HEK293 (cell line): ENCODE measurements at regions not wholly inside any gene's neighbourhood (a gene's known extent, or its start where the extent isn't known, plus 50 kb on each side); places are given as distances from the start of the nearest gene placed in this dataset.

ENCODE experiments used
- CTCF ChIA-PET: fragments of 350-600 bp; formaldehyde crosslinking; extraction: SDS; loops from one replicate; lab custom pipeline; 2021; ENCODE audit warnings: antibody characterized with exemption; lab: Yijun Ruan, JAX
- POLR2A ChIA-PET: fragments of 300-600 bp; formaldehyde crosslinking; extraction: SDS; loops from one replicate; lab custom pipeline; 2020; ENCODE audit warnings: antibody characterized with exemption, inconsistent platforms; lab: Yijun Ruan, JAX
- H3K27ac ChIP-seq: fragments of 200-500 bp; sonication (Bioruptor generic); 2 replicates; pipeline ENCODE4 v1.5.1; 2014; ENCODE audit warnings: low read depth, low read length, control low read depth, inconsistent platforms; ENCODE audit errors: extremely low read depth
- H3K36me3 ChIP-seq, 2 experiments: fragments of 200-500 bp in 1 of 2; sonication (Bioruptor generic) in 1 of 2; 1 replicate in 1 of 2; 2 replicates in 1 of 2; pipeline ENCODE4 v1.5.1; 2014 to 2017; ENCODE audit warnings: inconsistent platforms in 2 of 2, low read length in 2 of 2; ENCODE audit not compliant: control insufficient read depth in 2 of 2, insufficient read depth in 1 of 2
- H3K4me1 ChIP-seq: fragments of 200-500 bp; sonication (Bioruptor generic); 2 replicates; pipeline ENCODE4 v1.5.1; 2014; ENCODE audit warnings: mild to moderate bottlenecking, low read length, inconsistent platforms; ENCODE audit not compliant: control insufficient read depth, insufficient read depth
- H3K4me3 ChIP-seq: 2 replicates; pipeline ENCODE4 v1.5.1; 2011; ENCODE audit warnings: low read depth, mild to moderate bottlenecking, control low read depth, low read length, moderate library complexity
- H3K9me3 ChIP-seq: fragments of 200-500 bp; sonication (Bioruptor generic); 2 replicates; pipeline ENCODE4 v1.5.1; 2014; ENCODE audit warnings: low read depth, low read length, inconsistent platforms; ENCODE audit not compliant: control insufficient read depth, insufficient read depth
- GLI4 ChIP-seq: fragments of 450-650 bp; formaldehyde crosslinking; IDR thresholded peaks from 2 replicates; pipeline ENCODE4 v1.5.1; 2016; ENCODE audit warnings: missing biosample characterization, missing genetic modification characterization
- KLF8 ChIP-seq: fragments of 450-650 bp; formaldehyde crosslinking; IDR thresholded peaks from 2 replicates; pipeline ENCODE4 v1.5.1; 2016; ENCODE audit warnings: missing biosample characterization, missing genetic modification characterization
- MEIS1 ChIP-seq: sonication (generic); formaldehyde crosslinking; IDR thresholded peaks from 2 replicates; pipeline ENCODE4 v1.8.1; 2022; ENCODE audit warnings: missing genetic modification reagents, mild to moderate bottlenecking, borderline replicate concordance
- OVOL3 ChIP-seq: fragments of 450-650 bp; formaldehyde crosslinking; IDR thresholded peaks from 2 replicates; pipeline ENCODE4 v1.5.1; 2016; ENCODE audit warnings: missing biosample characterization, missing genetic modification characterization
- SP2 ChIP-seq: fragments of 450-650 bp; formaldehyde crosslinking; IDR thresholded peaks from 2 replicates; pipeline ENCODE4 v1.5.1; 2016; ENCODE audit warnings: missing biosample characterization, missing genetic modification characterization
- ZBTB6 ChIP-seq: fragments of 450-650 bp; formaldehyde crosslinking; IDR thresholded peaks from 2 replicates; pipeline ENCODE4 v1.5.1; 2017; ENCODE audit warnings: missing biosample characterization, missing genetic modification characterization
- ZBTB8A ChIP-seq: fragments of 450-650 bp; formaldehyde crosslinking; IDR thresholded peaks from 2 replicates; pipeline ENCODE4 v1.5.1; 2016; ENCODE audit warnings: missing biosample characterization, missing genetic modification characterization
- ZFP3 ChIP-seq: fragments of 450-650 bp; formaldehyde crosslinking; IDR thresholded peaks from 2 replicates; pipeline ENCODE4 v1.5.1; 2016; ENCODE audit warnings: low read depth, missing biosample characterization, missing genetic modification characterization
- ZNF155 ChIP-seq: fragments of 450-650 bp; formaldehyde crosslinking; IDR thresholded peaks from 2 replicates; pipeline ENCODE4 v1.5.1; 2016; ENCODE audit warnings: missing biosample characterization, missing genetic modification characterization
- ZNF19 ChIP-seq: fragments of 450-650 bp; formaldehyde crosslinking; IDR thresholded peaks from 2 replicates; pipeline ENCODE4; 2016; ENCODE audit warnings: missing biosample characterization, missing genetic modification characterization, low read depth
- ZNF239 ChIP-seq: fragments of 450-650 bp; formaldehyde crosslinking; IDR thresholded peaks from 2 replicates; pipeline ENCODE4 v1.5.1; 2016; ENCODE audit warnings: missing biosample characterization, missing genetic modification characterization
- ZNF398 ChIP-seq: fragments of 450-650 bp; formaldehyde crosslinking; IDR thresholded peaks from 2 replicates; pipeline ENCODE4 v1.5.1; 2017; ENCODE audit warnings: missing biosample characterization, missing genetic modification characterization
- ZNF544 ChIP-seq: fragments of 450-650 bp; formaldehyde crosslinking; IDR thresholded peaks from 2 replicates; pipeline ENCODE4 v1.5.0; 2017; ENCODE audit warnings: missing biosample characterization, missing genetic modification characterization
- ZNF777 ChIP-seq: fragments of 450-650 bp; formaldehyde crosslinking; IDR thresholded peaks from 2 replicates; pipeline ENCODE4 v1.5.1; 2017; ENCODE audit warnings: missing biosample characterization, missing genetic modification characterization, borderline replicate concordance
- TF ChIP-seq, protein P1 (sequence below): fragments of 450-650 bp; formaldehyde crosslinking; IDR thresholded peaks from 2 replicates; pipeline ENCODE4 v1.5.1; 2016; ENCODE audit warnings: missing biosample characterization, missing genetic modification characterization
- TF ChIP-seq, protein P2 (sequence below): fragments of 450-650 bp; formaldehyde crosslinking; IDR thresholded peaks from 2 replicates; pipeline ENCODE4 v1.5.1; 2016; ENCODE audit warnings: missing biosample characterization, missing genetic modification characterization
- TF ChIP-seq, protein P3 (sequence below): fragments of 450-650 bp; formaldehyde crosslinking; IDR thresholded peaks from 2 replicates; pipeline ENCODE4 v1.5.1; 2016; ENCODE audit warnings: missing biosample characterization, missing genetic modification characterization
- TF ChIP-seq, protein P4 (sequence below): fragments of 450-650 bp; formaldehyde crosslinking; IDR thresholded peaks from 2 replicates; pipeline ENCODE4 v1.5.1; 2016; ENCODE audit warnings: missing biosample characterization, missing genetic modification characterization

DNA sequence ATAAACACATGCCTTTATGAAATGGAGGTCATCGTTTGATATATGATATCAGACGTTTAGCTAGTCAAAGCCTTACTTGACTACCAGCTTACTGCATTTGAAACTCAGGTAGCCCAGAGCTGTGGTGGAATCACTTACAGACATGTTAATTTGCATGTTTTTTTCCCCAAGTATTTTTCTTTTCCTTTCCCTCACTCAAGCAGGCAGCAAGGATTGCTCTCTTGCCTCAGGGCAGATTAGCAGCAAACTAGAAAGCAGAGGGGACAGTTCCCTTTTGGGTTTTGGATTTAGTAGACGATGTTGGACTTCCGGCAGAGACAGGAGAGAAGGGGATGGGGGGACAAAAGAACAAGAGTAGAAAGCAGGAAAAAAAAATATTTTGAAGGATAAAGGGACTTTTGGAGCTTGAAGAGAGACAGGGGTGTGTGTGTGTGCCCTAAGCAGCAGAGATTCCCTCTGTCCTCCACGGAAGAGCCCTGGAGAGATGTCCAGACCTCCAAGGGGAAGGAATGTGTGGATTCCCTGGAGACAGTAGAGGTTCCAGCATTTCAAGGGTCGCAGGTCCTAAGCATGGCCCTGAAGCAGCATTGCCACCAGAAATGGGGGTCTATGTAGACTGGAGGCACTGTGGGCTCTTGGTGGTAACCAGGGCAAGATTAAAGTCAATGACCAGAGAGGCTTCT is 86.8 kb upstream of the CADPS start:
- Histone ChIP-seq H3K27ac (no peak overlapping the region), H3K4me1 (no peaks in the 10 kb centered on the region), H3K36me3 (no peaks in the 10 kb centered on the region), H3K4me3 (no peak overlapping the region), H3K9me3 (no peaks in the 10 kb centered on the region)
- ChIA-PET POLR2A (no interaction called here), CTCF (no interaction called here)
- TF ChIP-seq ZNF155, result no peak
- TF ChIP-seq, protein P1, sequence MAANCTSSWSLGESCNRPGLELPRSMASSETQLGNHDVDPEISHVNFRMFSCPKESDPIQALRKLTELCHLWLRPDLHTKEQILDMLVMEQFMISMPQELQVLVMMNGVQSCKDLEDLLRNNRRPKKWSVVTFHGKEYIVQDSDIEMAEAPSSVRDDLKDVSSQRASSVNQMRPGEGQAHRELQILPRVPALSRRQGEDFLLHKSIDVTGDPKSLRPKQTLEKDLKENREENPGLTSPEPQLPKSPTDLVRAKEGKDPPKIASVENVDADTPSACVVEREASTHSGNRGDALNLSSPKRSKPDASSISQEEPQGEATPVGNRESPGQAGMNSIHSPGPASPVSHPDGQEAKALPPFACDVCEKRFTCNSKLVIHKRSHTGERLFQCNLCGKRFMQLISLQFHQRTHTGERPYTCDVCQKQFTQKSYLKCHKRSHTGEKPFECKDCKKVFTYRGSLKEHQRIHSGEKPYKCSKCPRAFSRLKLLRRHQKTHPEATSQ (tag by site-specific recombination), result no peak
- no peak for TF ChIP-seq ZFP3 (tag by site-specific recombination)
- TF ChIP-seq ZNF398 (tag by site-specific recombination), result no peak
- no peak for TF ChIP-seq OVOL3 (tag by site-specific recombination)
- no peak for TF ChIP-seq GLI4 (tag by site-specific recombination)
- no peak for TF ChIP-seq ZNF777 (tag by site-specific recombination)
- TF ChIP-seq, all 188 proteins: peak for 0

DNA sequence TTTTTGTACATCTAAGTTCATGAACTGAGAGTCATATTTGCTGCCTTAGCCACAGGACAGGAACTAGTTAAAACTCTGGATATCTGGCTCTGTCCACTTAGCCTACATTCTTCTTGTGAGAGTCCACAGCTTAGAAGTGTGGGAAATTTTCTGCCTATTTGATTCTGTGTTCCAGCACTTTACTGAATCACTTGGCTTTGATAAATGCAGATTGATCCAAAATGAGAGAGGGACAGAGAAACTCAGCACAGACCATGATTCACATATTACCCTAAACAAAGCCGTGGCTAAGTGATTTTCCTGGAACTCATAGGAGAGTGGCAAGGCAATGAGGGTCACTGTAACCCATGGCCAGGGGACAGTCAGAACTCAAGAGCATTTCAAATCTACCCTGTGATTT is 87.5 kb upstream of the CADPS start:
- Histone ChIP-seq H3K36me3 (no peaks in the 10 kb centered on the region), H3K27ac (no peak overlapping the region), H3K9me3 (no peaks in the 10 kb centered on the region), H3K4me3 (no peak overlapping the region), H3K4me1 (no peaks in the 10 kb centered on the region)
- ChIA-PET POLR2A (no interaction called here), CTCF (no interaction called here)
- TF ChIP-seq, protein P2, sequence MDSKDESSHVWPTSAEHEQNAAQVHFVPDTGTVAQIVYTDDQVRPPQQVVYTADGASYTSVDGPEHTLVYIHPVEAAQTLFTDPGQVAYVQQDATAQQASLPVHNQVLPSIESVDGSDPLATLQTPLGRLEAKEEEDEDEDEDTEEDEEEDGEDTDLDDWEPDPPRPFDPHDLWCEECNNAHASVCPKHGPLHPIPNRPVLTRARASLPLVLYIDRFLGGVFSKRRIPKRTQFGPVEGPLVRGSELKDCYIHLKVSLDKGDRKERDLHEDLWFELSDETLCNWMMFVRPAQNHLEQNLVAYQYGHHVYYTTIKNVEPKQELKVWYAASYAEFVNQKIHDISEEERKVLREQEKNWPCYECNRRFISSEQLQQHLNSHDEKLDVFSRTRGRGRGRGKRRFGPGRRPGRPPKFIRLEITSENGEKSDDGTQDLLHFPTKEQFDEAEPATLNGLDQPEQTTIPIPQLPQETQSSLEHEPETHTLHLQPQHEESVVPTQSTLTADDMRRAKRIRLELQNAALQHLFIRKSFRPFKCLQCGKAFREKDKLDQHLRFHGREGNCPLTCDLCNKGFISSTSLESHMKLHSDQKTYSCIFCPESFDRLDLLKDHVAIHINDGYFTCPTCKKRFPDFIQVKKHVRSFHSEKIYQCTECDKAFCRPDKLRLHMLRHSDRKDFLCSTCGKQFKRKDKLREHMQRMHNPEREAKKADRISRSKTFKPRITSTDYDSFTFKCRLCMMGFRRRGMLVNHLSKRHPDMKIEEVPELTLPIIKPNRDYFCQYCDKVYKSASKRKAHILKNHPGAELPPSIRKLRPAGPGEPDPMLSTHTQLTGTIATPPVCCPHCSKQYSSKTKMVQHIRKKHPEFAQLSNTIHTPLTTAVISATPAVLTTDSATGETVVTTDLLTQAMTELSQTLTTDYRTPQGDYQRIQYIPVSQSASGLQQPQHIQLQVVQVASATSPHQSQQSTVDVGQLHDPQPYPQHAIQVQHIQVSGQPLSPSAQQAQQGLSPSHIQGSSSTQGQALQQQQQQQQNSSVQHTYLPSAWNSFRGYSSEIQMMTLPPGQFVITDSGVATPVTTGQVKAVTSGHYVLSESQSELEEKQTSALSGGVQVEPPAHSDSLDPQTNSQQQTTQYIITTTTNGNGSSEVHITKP (tag by site-specific recombination), result no peak
- TF ChIP-seq ZNF544 (no peak), ZNF19 (tag by site-specific recombination) (no peak), SP2 (no peak), ZNF239 (tag by site-specific recombination) (no peak), ZBTB8A (no peak), KLF8 (no peak), ZBTB6 (tag by site-specific recombination) (no peak), MEIS1 (CRISPR knock-in tag) (no peak)
- TF ChIP-seq, protein P3, sequence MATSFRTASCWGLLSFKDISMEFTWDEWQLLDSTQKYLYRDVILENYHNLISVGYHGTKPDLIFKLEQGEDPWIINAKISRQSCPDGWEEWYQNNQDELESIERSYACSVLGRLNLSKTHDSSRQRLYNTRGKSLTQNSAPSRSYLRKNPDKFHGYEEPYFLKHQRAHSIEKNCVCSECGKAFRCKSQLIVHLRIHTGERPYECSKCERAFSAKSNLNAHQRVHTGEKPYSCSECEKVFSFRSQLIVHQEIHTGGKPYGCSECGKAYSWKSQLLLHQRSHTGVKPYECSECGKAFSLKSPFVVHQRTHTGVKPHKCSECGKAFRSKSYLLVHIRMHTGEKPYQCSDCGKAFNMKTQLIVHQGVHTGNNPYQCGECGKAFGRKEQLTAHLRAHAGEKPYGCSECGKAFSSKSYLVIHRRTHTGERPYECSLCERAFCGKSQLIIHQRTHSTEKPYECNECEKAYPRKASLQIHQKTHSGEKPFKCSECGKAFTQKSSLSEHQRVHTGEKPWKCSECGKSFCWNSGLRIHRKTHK (tag by site-specific recombination), result no peak
- TF ChIP-seq, protein P4, sequence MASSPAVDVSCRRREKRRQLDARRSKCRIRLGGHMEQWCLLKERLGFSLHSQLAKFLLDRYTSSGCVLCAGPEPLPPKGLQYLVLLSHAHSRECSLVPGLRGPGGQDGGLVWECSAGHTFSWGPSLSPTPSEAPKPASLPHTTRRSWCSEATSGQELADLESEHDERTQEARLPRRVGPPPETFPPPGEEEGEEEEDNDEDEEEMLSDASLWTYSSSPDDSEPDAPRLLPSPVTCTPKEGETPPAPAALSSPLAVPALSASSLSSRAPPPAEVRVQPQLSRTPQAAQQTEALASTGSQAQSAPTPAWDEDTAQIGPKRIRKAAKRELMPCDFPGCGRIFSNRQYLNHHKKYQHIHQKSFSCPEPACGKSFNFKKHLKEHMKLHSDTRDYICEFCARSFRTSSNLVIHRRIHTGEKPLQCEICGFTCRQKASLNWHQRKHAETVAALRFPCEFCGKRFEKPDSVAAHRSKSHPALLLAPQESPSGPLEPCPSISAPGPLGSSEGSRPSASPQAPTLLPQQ, result no peak
